Liver (tissue), 8 donors: ENCODE measurements at regions not wholly inside any gene's neighbourhood (a gene's known extent, or its start where the extent isn't known, plus 50 kb on each side); places are given as distances from the start of the nearest gene placed in this dataset.

Experiments
- DNase-seq: peaks from one replicate; pipeline ENCODE4 v3.0.0-alpha.2; 2017; ENCODE audit warnings: low spot score
- H3K27ac ChIP-seq, 2 donors: one replicate each; pipeline ENCODE4 v1.7.0; 2013; ENCODE audit warnings: inconsistent platforms in 2 of 2, low read length in 2 of 2, control low read depth in 1 of 2, low read depth in 1 of 2, mild to moderate bottlenecking in 1 of 2
- H3K27me3 ChIP-seq, 4 donors: one replicate each; pipeline versions ENCODE4 v1.6.1 to v1.7.0; 2013; ENCODE audit warnings: low read length in 3 of 4, inconsistent platforms in 1 of 4, mild to moderate bottlenecking in 1 of 4, moderate library complexity in 1 of 4; ENCODE audit not compliant: control insufficient read depth in 4 of 4, insufficient read depth in 4 of 4
- H3K36me3 ChIP-seq, 4 donors: one replicate each; pipeline versions ENCODE4 v1.6.1 to v1.7.0; 2013; ENCODE audit warnings: low read length in 3 of 4, mild to moderate bottlenecking in 3 of 4, low read depth in 1 of 4, moderate library complexity in 1 of 4; ENCODE audit not compliant: control insufficient read depth in 4 of 4, insufficient read depth in 3 of 4
- H3K4me1 ChIP-seq, 4 donors: one replicate each; pipeline versions ENCODE4 v1.6.1 to v1.7.0; 2013; ENCODE audit warnings: low read length in 3 of 4, mild to moderate bottlenecking in 3 of 4, moderate library complexity in 1 of 4; ENCODE audit not compliant: control insufficient read depth in 4 of 4, insufficient read depth in 4 of 4
- H3K4me3 ChIP-seq, 3 donors: one replicate each; pipeline versions ENCODE4 v1.6.1 to v1.7.0; 2013; ENCODE audit warnings: low read length in 3 of 3, control low read depth in 1 of 3, low read depth in 1 of 3, mild to moderate bottlenecking in 1 of 3
- H3K9ac ChIP-seq, 2 donors: one replicate each; pipeline ENCODE4 v1.7.0; 2013; ENCODE audit warnings: low read length in 2 of 2, mild to moderate bottlenecking in 2 of 2, moderate library complexity in 2 of 2, control low read depth in 1 of 2, low read depth in 1 of 2
- H3K9me3 ChIP-seq, 4 donors: one replicate each; pipeline versions ENCODE4 v1.6.1 to v1.7.0; 2013; ENCODE audit warnings: low read length in 3 of 4; ENCODE audit not compliant: control insufficient read depth in 4 of 4
- EGR1 ChIP-seq, 2 donors: IDR thresholded peaks; 2 replicates each; pipeline ENCODE4 v1.6.1; 2016 to 2018; ENCODE audit warnings: antibody characterized with exemption in 2 of 2, low read depth in 2 of 2
- FOXA1 ChIP-seq: IDR thresholded peaks from 2 replicates; pipeline ENCODE4 v1.6.1; 2016; ENCODE audit warnings: antibody characterized with exemption
- FOXA2 ChIP-seq: IDR thresholded peaks from 2 replicates; pipeline ENCODE4 v1.6.1; 2016; ENCODE audit warnings: antibody characterized with exemption
- GABPA ChIP-seq, 2 donors: IDR thresholded peaks in 1 of 2; conservative IDR thresholded peaks in 1 of 2; 2 replicates each; pipeline ENCODE4 v1.6.1; 2016; ENCODE audit warnings: antibody characterized with exemption in 2 of 2, mild to moderate bottlenecking in 1 of 2, moderate library complexity in 1 of 2
- HNF4A ChIP-seq, 2 donors: conservative IDR thresholded peaks; 2 replicates each; pipeline ENCODE4 v1.6.1; 2016; ENCODE audit warnings: antibody characterized with exemption in 2 of 2, mild to moderate bottlenecking in 2 of 2
- HNF4G ChIP-seq: IDR thresholded peaks from 2 replicates; pipeline ENCODE4 v1.6.1; 2016; ENCODE audit warnings: antibody characterized with exemption
- JUND ChIP-seq, 2 donors: IDR thresholded peaks; 2 replicates each; pipeline ENCODE4 v1.6.1; 2016; ENCODE audit warnings: antibody characterized with exemption in 2 of 2
- NR2F2 ChIP-seq: IDR thresholded peaks from 2 replicates; pipeline ENCODE4 v1.6.1; 2016; ENCODE audit warnings: antibody characterized with exemption
- RAD21 ChIP-seq, 2 donors: IDR thresholded peaks; 2 replicates each; pipeline ENCODE4 v1.6.1; 2016; ENCODE audit warnings: antibody characterized with exemption in 2 of 2, mild to moderate bottlenecking in 2 of 2
- RXRA ChIP-seq, 2 donors: IDR thresholded peaks; 2 replicates each; pipeline ENCODE4 v1.6.1; 2017 to 2018; ENCODE audit warnings: antibody characterized with exemption in 2 of 2, mild to moderate bottlenecking in 1 of 2
- SP1 ChIP-seq: IDR thresholded peaks from 2 replicates; pipeline ENCODE4 v1.6.1; 2018; ENCODE audit warnings: antibody characterized with exemption, mild to moderate bottlenecking
- TAF1 ChIP-seq: conservative IDR thresholded peaks from 2 replicates; pipeline ENCODE4 v1.6.1; 2016; ENCODE audit warnings: antibody characterized with exemption, mild to moderate bottlenecking
- YY1 ChIP-seq: IDR thresholded peaks from 2 replicates; pipeline ENCODE4 v1.6.1; 2016; ENCODE audit warnings: antibody characterized with exemption, mild to moderate bottlenecking
- WGBS: extraction: QIAGEN DNeasy Blood & Tissue Kit; methylation state at CpG from one replicate; pipeline ENCODE4 v1.1.7; 2013; 5-methylcytosine and 5-hydroxymethylcytosine counted together
- TF ChIP-seq, protein P1 (sequence below): fragments of 150-350 bp; IDR thresholded peaks from 2 replicates; pipeline ENCODE4 v1.5.1; 2017; ENCODE audit warnings: improper control_type of control experiment, low read depth, low read length; ENCODE audit not compliant: missing input control
- TF ChIP-seq, protein P2 (sequence below): IDR thresholded peaks from 2 replicates; pipeline ENCODE4 v1.6.1; 2016; ENCODE audit warnings: antibody characterized with exemption, mild to moderate bottlenecking
- TF ChIP-seq, protein P3 (sequence below): IDR thresholded peaks from 2 replicates; pipeline ENCODE4 v1.6.1; 2016; ENCODE audit warnings: antibody characterized with exemption
- TF ChIP-seq, protein P4 (sequence below): IDR thresholded peaks from 2 replicates; pipeline ENCODE4 v1.6.1; 2016; ENCODE audit warnings: antibody characterized with exemption
- TF ChIP-seq, protein P5 (sequence below): IDR thresholded peaks from 2 replicates; pipeline ENCODE4 v1.6.1; 2016; ENCODE audit warnings: antibody characterized with exemption
- donor health status: healthy.
- donor health status: healthy.
- donor health status: healthy.
- donor health status: healthy.
- donor health status: healthy.

DNA sequence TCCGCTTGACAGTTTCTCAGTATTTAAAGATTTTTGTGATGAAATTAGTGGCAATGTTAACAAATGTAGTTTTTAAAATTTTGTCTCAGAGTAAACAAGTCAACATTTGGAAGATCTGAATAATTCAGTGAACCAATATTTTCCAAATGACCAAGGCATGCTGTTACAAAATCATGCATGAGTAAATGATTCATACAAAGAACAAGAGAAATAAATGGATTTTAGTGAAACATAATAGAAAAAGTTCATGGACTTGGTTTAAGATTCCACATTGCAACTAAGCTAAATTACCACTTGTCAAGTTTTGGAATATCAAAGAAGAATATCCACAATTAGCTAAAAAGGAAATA lies 125.7 kb upstream of the SNX19 start:
- H3K27me3 ChIP-seq, result peaks cover 0 to 2% (median 0%) of the 10 kb centered on the region in 4 donors
- no peaks in the 10 kb centered on the region for H3K9me3 ChIP-seq
- no peak for TF ChIP-seq EGR1 (IDR thresholded peaks at IDR 0.05; ENCODE audit: low read depth in 2 of 2)
- TF ChIP-seq, protein P1, sequence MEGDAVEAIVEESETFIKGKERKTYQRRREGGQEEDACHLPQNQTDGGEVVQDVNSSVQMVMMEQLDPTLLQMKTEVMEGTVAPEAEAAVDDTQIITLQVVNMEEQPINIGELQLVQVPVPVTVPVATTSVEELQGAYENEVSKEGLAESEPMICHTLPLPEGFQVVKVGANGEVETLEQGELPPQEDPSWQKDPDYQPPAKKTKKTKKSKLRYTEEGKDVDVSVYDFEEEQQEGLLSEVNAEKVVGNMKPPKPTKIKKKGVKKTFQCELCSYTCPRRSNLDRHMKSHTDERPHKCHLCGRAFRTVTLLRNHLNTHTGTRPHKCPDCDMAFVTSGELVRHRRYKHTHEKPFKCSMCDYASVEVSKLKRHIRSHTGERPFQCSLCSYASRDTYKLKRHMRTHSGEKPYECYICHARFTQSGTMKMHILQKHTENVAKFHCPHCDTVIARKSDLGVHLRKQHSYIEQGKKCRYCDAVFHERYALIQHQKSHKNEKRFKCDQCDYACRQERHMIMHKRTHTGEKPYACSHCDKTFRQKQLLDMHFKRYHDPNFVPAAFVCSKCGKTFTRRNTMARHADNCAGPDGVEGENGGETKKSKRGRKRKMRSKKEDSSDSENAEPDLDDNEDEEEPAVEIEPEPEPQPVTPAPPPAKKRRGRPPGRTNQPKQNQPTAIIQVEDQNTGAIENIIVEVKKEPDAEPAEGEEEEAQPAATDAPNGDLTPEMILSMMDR, result no peak
- no peak for TF ChIP-seq RXRA (IDR thresholded peaks at IDR 0.05)
- TF ChIP-seq SP1, result no peak
- no peak for TF ChIP-seq YY1
- no peak for TF ChIP-seq HNF4G
- TF ChIP-seq, protein P2, sequence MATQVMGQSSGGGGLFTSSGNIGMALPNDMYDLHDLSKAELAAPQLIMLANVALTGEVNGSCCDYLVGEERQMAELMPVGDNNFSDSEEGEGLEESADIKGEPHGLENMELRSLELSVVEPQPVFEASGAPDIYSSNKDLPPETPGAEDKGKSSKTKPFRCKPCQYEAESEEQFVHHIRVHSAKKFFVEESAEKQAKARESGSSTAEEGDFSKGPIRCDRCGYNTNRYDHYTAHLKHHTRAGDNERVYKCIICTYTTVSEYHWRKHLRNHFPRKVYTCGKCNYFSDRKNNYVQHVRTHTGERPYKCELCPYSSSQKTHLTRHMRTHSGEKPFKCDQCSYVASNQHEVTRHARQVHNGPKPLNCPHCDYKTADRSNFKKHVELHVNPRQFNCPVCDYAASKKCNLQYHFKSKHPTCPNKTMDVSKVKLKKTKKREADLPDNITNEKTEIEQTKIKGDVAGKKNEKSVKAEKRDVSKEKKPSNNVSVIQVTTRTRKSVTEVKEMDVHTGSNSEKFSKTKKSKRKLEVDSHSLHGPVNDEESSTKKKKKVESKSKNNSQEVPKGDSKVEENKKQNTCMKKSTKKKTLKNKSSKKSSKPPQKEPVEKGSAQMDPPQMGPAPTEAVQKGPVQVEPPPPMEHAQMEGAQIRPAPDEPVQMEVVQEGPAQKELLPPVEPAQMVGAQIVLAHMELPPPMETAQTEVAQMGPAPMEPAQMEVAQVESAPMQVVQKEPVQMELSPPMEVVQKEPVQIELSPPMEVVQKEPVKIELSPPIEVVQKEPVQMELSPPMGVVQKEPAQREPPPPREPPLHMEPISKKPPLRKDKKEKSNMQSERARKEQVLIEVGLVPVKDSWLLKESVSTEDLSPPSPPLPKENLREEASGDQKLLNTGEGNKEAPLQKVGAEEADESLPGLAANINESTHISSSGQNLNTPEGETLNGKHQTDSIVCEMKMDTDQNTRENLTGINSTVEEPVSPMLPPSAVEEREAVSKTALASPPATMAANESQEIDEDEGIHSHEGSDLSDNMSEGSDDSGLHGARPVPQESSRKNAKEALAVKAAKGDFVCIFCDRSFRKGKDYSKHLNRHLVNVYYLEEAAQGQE, result no peak
- TF ChIP-seq RAD21 (IDR thresholded peaks at IDR 0.05), result no peak
- TF ChIP-seq NR2F2, result no peak
- TF ChIP-seq FOXA2, result no peak
- TF ChIP-seq TAF1, result no peak
- TF ChIP-seq, protein P3, sequence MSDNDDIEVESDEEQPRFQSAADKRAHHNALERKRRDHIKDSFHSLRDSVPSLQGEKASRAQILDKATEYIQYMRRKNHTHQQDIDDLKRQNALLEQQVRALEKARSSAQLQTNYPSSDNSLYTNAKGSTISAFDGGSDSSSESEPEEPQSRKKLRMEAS, result no peak
- no peak for TF ChIP-seq JUND (IDR thresholded peaks at IDR 0.05)
- TF ChIP-seq GABPA (IDR thresholded peaks at IDR 0.05 in 1 of 2, conservative IDR thresholded peaks at IDR 0.05 in 1 of 2), result no peak
- no peak for TF ChIP-seq FOXA1
- no peak overlapping the region for H3K4me3 ChIP-seq
- no peaks in the 10 kb centered on the region for H3K36me3 ChIP-seq
- 32% methylated on average over 1 of the region's 1 CpG for WGBS
- no peak for DNase-seq
- no peak overlapping the region for H3K9ac ChIP-seq
- H3K27ac ChIP-seq, result no peak overlapping the region
- H3K4me1 ChIP-seq, result no peaks in the 10 kb centered on the region

DNA sequence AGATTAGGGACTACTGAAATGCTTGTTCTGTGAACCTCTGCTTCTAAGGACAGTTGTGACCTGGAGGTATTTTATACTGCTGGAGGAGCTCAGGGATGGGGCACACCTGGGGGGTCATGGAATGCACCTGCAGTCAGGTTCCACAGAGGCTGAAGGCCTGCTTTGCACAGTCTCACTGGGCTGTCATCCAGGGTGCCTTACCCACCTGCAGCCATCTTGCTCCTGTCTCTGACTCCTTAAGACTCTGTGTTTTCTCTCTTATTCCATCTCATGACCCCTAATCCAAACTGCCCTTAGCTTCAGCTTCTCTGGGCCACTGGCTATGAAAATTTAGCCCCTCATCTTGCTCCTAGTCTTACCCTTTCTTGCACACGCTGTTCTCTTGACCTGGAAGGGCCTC lies 127.0 kb upstream of the SNX19 start:
- no peak overlapping the region for H3K27ac ChIP-seq
- WGBS, result 62% methylated on average over 1 of the region's 1 CpG
- no peak overlapping the region for H3K9ac ChIP-seq
- no peaks in the 10 kb centered on the region for H3K4me1 ChIP-seq
- DNase-seq, result no peak
- no peak overlapping the region for H3K4me3 ChIP-seq
- H3K27me3 ChIP-seq, result peaks cover 0 to 2% (median 0%) of the 10 kb centered on the region in 4 donors
- no peaks in the 10 kb centered on the region for H3K9me3 ChIP-seq
- no peaks in the 10 kb centered on the region for H3K36me3 ChIP-seq
- TF ChIP-seq, protein P4, sequence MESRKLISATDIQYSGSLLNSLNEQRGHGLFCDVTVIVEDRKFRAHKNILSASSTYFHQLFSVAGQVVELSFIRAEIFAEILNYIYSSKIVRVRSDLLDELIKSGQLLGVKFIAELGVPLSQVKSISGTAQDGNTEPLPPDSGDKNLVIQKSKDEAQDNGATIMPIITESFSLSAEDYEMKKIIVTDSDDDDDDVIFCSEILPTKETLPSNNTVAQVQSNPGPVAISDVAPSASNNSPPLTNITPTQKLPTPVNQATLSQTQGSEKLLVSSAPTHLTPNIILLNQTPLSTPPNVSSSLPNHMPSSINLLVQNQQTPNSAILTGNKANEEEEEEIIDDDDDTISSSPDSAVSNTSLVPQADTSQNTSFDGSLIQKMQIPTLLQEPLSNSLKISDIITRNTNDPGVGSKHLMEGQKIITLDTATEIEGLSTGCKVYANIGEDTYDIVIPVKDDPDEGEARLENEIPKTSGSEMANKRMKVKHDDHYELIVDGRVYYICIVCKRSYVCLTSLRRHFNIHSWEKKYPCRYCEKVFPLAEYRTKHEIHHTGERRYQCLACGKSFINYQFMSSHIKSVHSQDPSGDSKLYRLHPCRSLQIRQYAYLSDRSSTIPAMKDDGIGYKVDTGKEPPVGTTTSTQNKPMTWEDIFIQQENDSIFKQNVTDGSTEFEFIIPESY, result no peak
- TF ChIP-seq FOXA2 (no peak), FOXA1 (no peak), YY1 (no peak), TAF1 (no peak), RAD21 (IDR thresholded peaks at IDR 0.05) (no peak), GABPA (IDR thresholded peaks at IDR 0.05 in 1 of 2, conservative IDR thresholded peaks at IDR 0.05 in 1 of 2) (no peak), HNF4A (conservative IDR thresholded peaks at IDR 0.05) (no peak), SP1 (no peak), NR2F2 (no peak), RXRA (IDR thresholded peaks at IDR 0.05) (no peak)
- TF ChIP-seq, protein P5, sequence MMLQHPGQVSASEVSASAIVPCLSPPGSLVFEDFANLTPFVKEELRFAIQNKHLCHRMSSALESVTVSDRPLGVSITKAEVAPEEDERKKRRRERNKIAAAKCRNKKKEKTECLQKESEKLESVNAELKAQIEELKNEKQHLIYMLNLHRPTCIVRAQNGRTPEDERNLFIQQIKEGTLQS, result no peak
- TF ChIP-seq, protein P2, result no peak
